ENCODE measurements at regions not wholly inside any gene's neighbourhood (a gene's known extent, or its start where the extent isn't known, plus 50 kb on each side); places are given as distances from the start of the nearest gene placed in this dataset.

DNA sequence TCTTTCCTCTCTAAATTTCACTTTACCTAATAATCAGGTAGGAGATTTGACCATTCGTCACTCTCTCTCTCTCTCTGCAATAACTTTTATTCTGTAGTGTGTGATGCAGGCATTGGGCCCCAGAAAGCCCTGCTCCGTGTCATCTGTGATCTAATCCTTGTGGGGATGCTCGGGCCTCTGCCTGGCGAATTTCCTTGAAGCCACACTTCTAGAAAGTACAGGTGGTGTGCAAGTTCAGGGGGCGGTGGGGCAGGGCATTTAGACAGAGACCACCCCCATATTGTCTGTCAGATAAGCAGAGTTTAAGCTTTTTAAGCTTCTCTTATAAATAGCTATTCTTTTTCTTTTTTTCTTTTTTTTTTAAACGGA, 53.4 kb upstream of the GPR12 start:
- DNase-seq (ENCODE audit: low read depth in 2 of 2), result no peak
- TF ChIP-seq, protein P1, sequence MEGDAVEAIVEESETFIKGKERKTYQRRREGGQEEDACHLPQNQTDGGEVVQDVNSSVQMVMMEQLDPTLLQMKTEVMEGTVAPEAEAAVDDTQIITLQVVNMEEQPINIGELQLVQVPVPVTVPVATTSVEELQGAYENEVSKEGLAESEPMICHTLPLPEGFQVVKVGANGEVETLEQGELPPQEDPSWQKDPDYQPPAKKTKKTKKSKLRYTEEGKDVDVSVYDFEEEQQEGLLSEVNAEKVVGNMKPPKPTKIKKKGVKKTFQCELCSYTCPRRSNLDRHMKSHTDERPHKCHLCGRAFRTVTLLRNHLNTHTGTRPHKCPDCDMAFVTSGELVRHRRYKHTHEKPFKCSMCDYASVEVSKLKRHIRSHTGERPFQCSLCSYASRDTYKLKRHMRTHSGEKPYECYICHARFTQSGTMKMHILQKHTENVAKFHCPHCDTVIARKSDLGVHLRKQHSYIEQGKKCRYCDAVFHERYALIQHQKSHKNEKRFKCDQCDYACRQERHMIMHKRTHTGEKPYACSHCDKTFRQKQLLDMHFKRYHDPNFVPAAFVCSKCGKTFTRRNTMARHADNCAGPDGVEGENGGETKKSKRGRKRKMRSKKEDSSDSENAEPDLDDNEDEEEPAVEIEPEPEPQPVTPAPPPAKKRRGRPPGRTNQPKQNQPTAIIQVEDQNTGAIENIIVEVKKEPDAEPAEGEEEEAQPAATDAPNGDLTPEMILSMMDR (IDR thresholded peaks at IDR 0.05; ENCODE audit: low read depth, low read length), result no peak
- no peak overlapping the region for H3K4me3 ChIP-seq (replicated peaks in 1 of 2; ENCODE audit: low read depth in 2 of 2, low read length in 2 of 2)

DNA sequence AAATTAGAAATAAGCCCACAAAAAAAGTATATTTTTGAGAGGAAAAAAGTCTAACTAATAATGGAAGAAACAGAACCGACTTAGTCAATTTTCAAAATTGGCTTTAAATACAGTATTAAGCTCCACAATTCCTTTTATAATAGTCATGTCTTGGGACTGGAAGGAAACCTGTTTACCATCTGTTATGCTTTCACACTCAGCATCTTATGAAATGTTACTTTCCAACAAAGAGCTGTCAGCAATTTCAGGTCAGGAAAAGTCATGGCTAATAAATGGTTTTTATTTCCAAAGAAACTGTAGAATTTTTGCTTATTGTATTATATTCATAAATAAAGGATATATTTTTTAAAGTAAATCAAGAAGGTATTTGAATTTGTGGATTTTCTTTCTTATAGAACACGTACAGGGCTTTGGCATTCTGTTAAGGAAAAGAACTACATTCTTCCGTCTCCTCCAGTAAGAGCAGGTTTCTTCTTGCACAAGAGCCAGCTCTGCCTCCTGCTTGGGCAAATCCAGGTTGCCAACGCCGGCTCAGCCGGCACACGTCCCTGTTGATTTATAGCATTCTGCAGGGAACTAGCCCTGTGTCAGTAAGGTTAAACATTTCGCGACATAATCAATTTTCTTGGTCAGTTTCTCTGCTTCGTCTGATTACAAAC, 52.9 kb upstream of the GPR12 start:
- H3K4me3 ChIP-seq (replicated peaks in 1 of 2; ENCODE audit: low read depth in 2 of 2, low read length in 2 of 2), result no peak overlapping the region
- DNase-seq (ENCODE audit: low read depth in 2 of 2), result no peak
- TF ChIP-seq, protein P1 (IDR thresholded peaks at IDR 0.05; ENCODE audit: low read depth, low read length), result no peak

GRCh38 chr13:26811581-26811980, 51.0 kb upstream of the GPR12 start:
- TF ChIP-seq, protein P1 (IDR thresholded peaks at IDR 0.05; ENCODE audit: low read depth, low read length), result no peak
- no peak overlapping the region for H3K4me3 ChIP-seq (replicated peaks in 1 of 2; ENCODE audit: low read depth in 2 of 2, low read length in 2 of 2)
- DNase-seq (ENCODE audit: low read depth in 2 of 2), result no peak
